ENCODE measurements at regions not wholly inside any gene's neighbourhood (a gene's known extent, or its start where the extent isn't known, plus 50 kb on each side); places are given as distances from the start of the nearest gene placed in this dataset.

DNA sequence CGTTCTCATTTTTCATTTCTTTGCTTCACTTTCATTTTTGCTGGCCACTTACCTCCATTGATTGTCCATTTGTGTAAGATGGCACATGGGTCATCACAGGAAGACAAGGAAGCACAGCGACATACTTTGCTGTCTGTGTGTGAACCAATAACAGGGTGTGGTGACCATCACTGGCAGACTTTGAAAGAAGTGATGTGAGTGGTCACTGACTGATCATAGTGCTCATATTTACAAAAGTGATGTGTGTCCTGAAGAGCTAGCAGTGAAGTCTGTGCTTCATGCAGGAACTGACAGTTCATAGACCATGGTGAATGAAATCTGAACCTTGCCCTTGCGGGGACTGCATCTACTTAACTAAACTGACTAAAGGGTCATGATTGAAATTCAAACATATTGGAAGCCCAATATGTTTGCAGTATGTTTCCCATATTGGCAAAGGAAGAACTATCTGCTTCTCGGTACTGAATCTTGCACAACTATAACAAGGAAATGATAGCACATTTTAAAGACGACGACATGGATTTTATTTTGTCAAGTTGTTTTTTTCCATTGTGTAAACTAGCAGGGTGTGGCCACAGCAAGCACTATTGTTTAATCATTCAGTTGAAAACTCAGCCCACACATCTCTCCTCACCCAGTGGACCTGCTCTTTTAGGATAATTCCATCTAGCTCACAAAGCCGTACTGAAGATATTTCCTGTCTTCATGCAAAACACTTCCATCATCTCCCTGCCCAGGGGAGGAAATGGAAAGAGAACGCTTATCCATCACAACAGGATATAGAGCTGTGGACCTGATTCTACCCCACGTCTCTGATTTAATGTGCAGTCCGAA is 232.0 kb upstream of the ANKRD55 start:
- Mint-ChIP-seq H3K4me3 (no peak overlapping the region), H3K36me3 (ENCODE audit: low read depth) (no peaks in the 10 kb centered on the region), H3K4me1 (peaks cover 1% of the 10 kb centered on the region), H3K27me3 (peaks cover 5% of the 10 kb centered on the region), H3K9me3 (no peaks in the 10 kb centered on the region), H3K27ac (no peak overlapping the region)
- no peak for DNase-seq
- ChIA-PET POLR2A (interaction anchor here (0.6 kb wide), 1 partner anchor 58 kb away, joined by 3 read pairs; no protein-coding TSS in a partner anchor), CTCF (no interaction called here)

DNA sequence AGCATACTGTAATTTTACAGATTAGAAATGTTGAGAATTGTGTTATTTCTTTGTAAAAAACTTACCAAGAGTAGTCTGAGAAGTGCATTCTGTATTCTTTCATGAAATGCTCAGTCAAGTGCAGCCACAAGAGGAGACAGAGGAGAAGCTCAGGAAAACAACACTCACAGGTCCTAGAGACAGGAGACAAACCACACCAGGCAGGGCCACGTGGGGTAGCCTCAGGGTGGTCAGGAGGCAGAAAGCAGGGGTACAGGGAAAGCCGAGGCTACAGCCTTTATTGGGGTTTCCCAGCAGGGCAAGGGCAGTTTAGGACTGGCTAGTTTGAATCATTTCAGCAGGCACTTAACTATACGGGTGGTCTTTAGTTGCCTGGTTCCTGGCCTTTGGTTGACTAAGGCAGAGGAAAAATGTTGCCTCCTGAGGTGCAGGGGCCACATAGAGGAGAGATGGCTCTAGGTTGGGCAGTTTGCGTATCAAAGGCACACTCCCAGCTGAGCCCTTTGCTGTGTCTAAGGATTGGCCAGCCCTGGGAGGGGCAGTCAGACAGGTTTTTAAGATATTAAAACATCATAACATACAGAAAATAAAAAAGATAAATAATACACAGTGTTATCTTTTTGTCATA is 230.9 kb upstream of the ANKRD55 start:
- CTCF ChIA-PET: no interaction called here
- no peak overlapping the region for H3K4me3 Mint-ChIP-seq
- no peaks in the 10 kb centered on the region for H3K36me3 Mint-ChIP-seq (ENCODE audit: low read depth)
- peaks cover 2% of the 10 kb centered on the region for H3K27me3 Mint-ChIP-seq
- DNase-seq: no peak
- no peak overlapping the region for H3K27ac Mint-ChIP-seq
- POLR2A ChIA-PET: no interaction called here
- peaks cover 1% of the 10 kb centered on the region for H3K4me1 Mint-ChIP-seq
- no peaks in the 10 kb centered on the region for H3K9me3 Mint-ChIP-seq

DNA sequence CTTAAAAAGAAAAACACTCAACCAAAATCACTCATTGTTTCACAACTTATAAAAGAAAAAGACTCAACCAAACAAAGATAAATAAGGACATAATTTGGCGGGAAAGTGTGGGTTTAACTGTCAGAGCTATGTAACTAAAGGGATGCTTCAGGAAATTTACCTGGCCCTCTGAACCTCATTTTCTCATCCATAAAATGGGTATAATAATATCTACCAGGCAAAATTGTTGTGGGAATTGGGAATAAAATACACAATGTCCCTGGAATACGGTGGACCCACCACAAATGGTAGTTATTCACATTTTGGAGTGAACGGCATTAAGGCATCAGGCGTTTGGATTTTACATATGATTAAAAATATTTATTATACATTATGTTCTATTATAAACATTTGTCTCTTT is 228.5 kb upstream of the ANKRD55 start:
- Mint-ChIP-seq H3K4me3 (no peak overlapping the region), H3K27me3 (no peaks in the 10 kb centered on the region), H3K36me3 (ENCODE audit: low read depth) (no peaks in the 10 kb centered on the region), H3K9me3 (no peaks in the 10 kb centered on the region), H3K27ac (no peak overlapping the region), H3K4me1 (peaks cover 1% of the 10 kb centered on the region)
- ChIA-PET CTCF (no interaction called here), POLR2A (no interaction called here)
- no peak for DNase-seq

DNA sequence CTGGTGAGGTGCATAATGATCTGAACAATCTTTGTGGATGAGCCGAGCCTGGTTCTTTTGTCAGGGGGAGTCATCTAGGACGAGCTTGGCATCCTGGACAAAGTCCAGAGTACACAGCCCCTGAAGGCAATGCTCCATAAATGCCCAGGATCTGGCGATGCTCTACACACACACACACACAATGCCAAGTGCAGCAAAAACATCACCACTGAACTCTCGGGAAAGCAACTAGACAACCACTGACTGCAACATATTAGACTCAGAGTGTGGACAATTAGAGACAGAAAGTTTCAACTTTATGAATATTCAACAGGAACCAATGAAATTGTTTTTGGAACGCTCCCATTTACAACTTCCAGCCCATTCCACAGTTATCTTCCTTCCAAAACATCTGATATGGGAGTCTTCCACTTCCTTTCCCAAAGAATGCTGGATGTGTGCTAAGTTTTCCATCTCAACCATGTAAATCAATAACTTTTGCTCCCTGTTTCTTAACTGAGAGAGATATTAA is 227.6 kb upstream of the ANKRD55 start:
- no peaks in the 10 kb centered on the region for H3K9me3 Mint-ChIP-seq
- H3K4me3 Mint-ChIP-seq: no peak overlapping the region
- ChIA-PET CTCF (no interaction called here), POLR2A (no interaction called here)
- H3K4me1 Mint-ChIP-seq: peaks cover 1% of the 10 kb centered on the region
- no peaks in the 10 kb centered on the region for H3K36me3 Mint-ChIP-seq (ENCODE audit: low read depth)
- H3K27me3 Mint-ChIP-seq: no peaks in the 10 kb centered on the region
- no peak for DNase-seq
- H3K27ac Mint-ChIP-seq: no peak overlapping the region

DNA sequence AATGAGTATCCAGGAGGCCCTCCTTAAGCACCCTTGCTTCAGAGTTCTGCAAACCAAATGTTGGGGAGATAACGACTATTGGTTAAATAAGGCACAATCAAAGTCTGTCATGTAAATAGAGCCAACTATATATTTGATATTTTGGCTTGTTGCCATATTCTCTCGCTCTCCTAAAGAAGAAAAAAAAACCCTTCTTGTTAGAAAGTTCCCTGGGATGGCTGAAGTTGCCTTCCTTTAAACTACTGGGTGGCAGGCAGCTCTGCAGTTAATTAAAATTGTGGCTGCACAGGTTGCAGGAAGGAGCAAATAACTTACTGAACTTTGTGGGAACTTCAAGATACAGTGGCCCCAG is 227.0 kb upstream of the ANKRD55 start:
- CTCF ChIA-PET: interaction anchor here (1.7 kb wide), 1 partner anchor 10 kb away, joined by 4 read pairs; no protein-coding TSS in a partner anchor
- no peak overlapping the region for H3K4me3 Mint-ChIP-seq
- no peaks in the 10 kb centered on the region for H3K36me3 Mint-ChIP-seq (ENCODE audit: low read depth)
- H3K27ac Mint-ChIP-seq: no peak overlapping the region
- no peak for DNase-seq
- POLR2A ChIA-PET: no interaction called here
- no peaks in the 10 kb centered on the region for H3K9me3 Mint-ChIP-seq
- H3K4me1 Mint-ChIP-seq: peaks cover 1% of the 10 kb centered on the region
- H3K27me3 Mint-ChIP-seq: no peaks in the 10 kb centered on the region

DNA sequence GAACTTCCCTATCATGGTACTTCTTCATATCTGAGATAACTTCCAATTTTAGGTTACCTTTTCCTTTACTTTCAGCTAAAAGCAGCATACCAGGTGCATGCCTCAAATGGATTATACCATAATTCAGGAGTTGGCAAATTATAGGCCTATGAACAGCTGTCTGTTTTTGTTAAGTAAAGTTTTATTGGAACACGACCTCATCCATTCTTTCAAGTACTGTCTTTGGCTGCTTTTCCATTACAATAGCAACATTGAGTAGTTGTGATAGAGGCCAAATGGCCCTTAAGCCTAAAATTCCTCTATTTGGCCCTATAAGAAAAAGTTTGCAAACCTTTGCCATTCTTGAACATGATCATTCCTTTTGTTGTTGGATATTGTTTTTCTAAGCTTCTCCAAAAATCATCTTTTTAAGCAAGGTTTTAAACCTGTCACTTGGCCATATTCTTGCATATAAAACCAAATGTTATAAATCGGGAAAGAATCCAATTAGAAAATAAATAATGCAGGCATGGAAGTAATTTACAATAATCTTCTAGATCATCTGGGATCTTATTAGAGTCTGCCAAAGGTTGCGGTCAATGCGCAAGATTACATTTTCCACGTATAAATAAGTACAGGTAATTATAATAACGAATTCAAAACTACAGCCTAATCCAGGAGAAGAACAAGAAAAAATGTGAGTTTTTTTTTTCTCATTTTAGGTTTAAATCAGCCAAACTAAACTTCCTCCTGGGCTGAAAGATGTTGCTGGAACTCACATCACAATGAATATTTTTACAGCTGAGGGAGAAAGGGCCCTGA is 226.5 kb upstream of the ANKRD55 start:
- Mint-ChIP-seq H3K27me3 (no peaks in the 10 kb centered on the region), H3K27ac (no peak overlapping the region), H3K9me3 (no peaks in the 10 kb centered on the region), H3K36me3 (ENCODE audit: low read depth) (no peaks in the 10 kb centered on the region), H3K4me1 (no peaks in the 10 kb centered on the region), H3K4me3 (no peak overlapping the region)
- no peak for DNase-seq
- ChIA-PET POLR2A (no interaction called here), CTCF (interaction anchor here (0.6 to 1.7 kb wide), 2 partner anchors 9 to 810 kb away, joined by 3 to 4 read pairs; no protein-coding TSS in a partner anchor)

DNA sequence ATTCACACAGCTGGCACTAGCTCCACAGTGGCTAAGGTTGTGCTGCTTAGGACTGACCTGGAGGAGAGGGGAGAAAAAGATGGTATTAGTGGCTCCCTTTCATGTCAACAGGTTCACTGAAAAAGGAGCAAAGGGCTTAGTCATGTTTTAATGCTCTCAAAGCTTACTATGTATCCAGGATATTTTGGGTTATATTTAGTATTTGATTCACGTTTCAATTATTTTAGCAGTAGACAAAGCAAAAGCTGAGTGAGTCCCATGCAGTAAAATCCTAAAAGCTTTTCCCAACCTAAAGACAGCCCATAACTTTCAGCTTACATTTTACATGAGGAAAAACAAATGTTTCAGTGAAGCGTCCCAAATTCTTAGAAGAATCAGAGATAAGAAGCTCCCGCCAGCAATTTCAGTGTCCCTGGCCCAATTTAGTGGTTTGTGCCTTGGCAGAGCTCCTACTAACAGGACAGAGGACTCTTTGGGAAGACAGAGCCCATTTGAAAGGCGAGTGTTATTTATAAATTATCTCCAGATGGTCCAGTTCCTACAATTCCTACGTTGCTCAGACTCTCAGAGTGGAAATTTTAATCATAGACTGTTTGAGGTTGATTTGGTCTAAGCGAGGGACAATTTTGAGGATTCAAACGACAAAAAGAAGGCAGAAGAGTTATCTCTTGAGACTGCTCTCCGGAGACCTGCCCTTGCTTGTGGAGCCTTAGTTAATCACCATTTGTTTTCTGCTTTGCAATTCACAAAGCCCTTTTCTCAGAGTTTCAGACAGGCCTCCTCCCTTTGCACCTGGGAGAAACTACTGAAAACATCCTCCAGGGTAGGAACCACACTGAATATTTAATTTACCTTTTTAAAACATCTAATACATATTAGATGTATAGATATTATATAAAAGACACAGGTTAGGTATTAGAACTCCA is 225.0 kb upstream of the ANKRD55 start:
- Mint-ChIP-seq H3K27me3 (no peaks in the 10 kb centered on the region), H3K27ac (no peak overlapping the region), H3K4me1 (no peaks in the 10 kb centered on the region), H3K36me3 (ENCODE audit: low read depth) (no peaks in the 10 kb centered on the region), H3K9me3 (no peaks in the 10 kb centered on the region), H3K4me3 (no peak overlapping the region)
- ChIA-PET CTCF (interaction anchor here (0.7 to 1.7 kb wide), 4 partner anchors 10 to 809 kb away, joined by 3 to 6 read pairs (median 4); no protein-coding TSS in a partner anchor), POLR2A (no interaction called here)
- DNase-seq: no peak

DNA sequence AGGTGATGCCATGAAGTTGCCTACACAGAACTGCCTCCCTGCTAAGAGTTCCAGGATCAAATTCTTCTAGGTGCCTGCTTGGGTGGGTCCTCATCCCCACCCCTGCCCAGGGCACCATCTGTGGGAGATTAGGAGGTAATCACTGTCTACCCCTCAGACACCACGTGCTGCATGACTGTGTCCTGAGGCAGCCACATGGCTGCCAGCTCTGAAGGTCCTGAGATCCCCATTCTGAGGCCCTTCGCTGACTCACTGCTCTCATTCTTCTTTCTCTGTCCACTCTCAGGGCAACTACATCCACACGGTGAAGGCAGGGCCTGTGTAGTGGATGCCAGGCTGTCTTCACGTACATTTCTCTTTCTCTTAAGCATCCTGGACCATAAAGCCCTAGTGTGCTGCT is 222.9 kb upstream of the ANKRD55 start:
- ChIA-PET CTCF (no interaction called here), POLR2A (no interaction called here)
- no peaks in the 10 kb centered on the region for H3K9me3 Mint-ChIP-seq
- H3K4me1 Mint-ChIP-seq: no peaks in the 10 kb centered on the region
- no peaks in the 10 kb centered on the region for H3K36me3 Mint-ChIP-seq (ENCODE audit: low read depth)
- no peak for DNase-seq
- no peak overlapping the region for H3K27ac Mint-ChIP-seq
- no peak overlapping the region for H3K4me3 Mint-ChIP-seq
- no peaks in the 10 kb centered on the region for H3K27me3 Mint-ChIP-seq

DNA sequence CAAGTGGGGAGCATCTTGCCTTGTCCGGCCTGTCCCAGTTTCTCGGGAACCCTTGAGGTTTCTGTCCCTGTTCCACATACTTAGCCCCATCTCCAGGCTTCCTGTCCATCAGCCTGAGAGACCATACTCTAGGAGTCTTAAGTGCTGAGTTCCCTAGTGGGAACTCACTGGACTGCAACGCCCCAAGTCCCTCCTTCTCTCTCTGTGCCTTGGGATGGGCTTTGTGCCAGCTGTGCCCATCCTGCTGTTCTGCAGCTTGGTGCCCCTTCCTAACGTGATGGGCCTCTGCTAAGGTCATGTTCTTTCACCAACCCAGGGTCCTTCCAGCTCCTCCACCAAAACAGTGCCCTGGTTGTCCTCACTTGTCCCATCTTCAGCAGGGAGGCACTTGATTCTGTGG is 222.3 kb upstream of the ANKRD55 start:
- no peak overlapping the region for H3K27ac Mint-ChIP-seq
- H3K36me3 Mint-ChIP-seq (ENCODE audit: low read depth): no peaks in the 10 kb centered on the region
- no peak overlapping the region for H3K4me3 Mint-ChIP-seq
- no peaks in the 10 kb centered on the region for H3K27me3 Mint-ChIP-seq
- ChIA-PET CTCF (interaction anchor here (1.1 kb wide), 1 partner anchor 12 kb away, joined by 3 read pairs; no protein-coding TSS in a partner anchor), POLR2A (no interaction called here)
- no peaks in the 10 kb centered on the region for H3K4me1 Mint-ChIP-seq
- H3K9me3 Mint-ChIP-seq: no peaks in the 10 kb centered on the region
- DNase-seq: no peak

DNA sequence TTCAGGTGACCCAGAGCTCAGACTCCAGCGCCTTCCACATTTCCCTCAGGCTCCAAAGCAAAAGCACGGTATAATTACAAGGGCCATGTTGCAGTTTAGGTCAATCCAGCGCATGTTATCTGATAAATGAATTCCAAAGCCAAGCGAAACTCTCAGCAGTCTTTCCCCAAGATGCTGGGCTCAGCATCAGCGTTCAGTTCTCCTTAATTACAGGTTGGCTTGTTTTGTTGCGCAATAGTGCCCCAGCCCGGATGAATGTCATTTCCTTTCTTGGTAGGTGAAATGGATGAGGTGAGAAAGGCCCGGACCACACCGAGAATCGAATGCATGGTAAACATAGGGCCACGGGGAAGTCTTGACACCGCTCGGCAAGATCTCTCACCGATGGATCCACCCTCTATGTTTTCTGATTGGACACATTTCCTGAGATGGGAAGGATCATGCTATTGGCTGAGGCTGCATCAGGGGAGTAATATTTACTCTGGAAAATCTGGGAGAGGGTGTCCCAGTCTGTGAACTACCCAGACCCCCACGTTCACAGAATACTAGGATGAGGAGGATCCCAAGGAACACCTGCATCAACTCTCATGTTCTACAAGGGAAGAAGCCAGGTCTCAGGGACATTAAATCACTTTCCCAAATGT is 221.2 kb upstream of the ANKRD55 start:
- POLR2A ChIA-PET: no interaction called here
- no peak for DNase-seq
- CTCF ChIA-PET: interaction anchor here (1.1 to 1.4 kb wide), 2 partner anchors 13 to 38 kb away, joined by 3 read pairs; no protein-coding TSS in a partner anchor

DNA sequence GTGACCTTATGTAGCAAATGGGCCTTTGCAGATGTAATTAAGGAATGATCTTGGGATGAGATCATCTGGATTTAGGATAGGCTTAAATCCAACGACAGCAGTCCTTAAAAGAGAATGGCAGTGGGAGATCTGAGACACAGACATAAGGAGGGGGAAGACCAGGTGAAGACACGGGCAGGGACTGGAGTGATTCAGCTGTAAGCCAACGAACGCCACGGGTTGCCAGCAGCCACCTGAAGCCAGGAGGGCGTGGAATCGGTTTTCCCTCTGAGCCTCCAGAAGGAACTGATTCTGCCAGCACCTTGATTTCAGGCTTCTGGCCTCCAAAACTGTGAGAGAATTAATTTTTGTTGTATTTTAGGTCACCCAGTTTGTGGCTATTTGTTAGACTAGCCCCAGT is 218.6 kb upstream of the ANKRD55 start:
- ChIA-PET CTCF (interaction anchor here (0.6 to 0.9 kb wide), 2 partner anchors 47 to 389 kb away, joined by 3 read pairs; no protein-coding TSS in a partner anchor), POLR2A (no interaction called here)
- Mint-ChIP-seq H3K4me1 (no peaks in the 10 kb centered on the region), H3K27ac (no peak overlapping the region), H3K36me3 (ENCODE audit: low read depth) (no peaks in the 10 kb centered on the region), H3K27me3 (peaks cover 2% of the 10 kb centered on the region), H3K4me3 (no peak overlapping the region), H3K9me3 (no peaks in the 10 kb centered on the region)
- DNase-seq: no peak

More for the DNA sequence above, 221.2 kb upstream of the ANKRD55 start:
- Mint-ChIP-seq H3K4me3 (no peak overlapping the region), H3K27ac (no peak overlapping the region), H3K9me3 (no peaks in the 10 kb centered on the region), H3K36me3 (ENCODE audit: low read depth) (no peaks in the 10 kb centered on the region), H3K27me3 (no peaks in the 10 kb centered on the region), H3K4me1 (no peaks in the 10 kb centered on the region)

DNA sequence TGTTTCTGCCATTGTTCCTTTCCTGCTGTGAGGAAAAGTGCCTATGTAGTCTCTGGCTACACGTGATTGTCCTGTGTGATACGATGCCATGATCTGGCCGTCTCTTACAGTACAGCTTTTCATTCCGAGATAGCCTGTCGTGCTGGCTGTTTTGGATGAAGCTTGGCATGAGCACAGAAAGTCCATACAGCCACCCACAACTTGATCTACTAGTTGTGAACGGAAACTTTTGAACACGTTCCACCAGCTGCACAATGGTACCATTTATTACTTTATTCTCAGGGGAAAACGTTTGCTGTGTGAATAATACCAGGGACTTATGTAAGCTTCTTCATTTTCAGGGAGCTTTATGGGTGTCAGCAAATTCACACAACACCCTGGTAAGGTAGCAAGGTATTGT is 217.6 kb upstream of the ANKRD55 start:
- no peak overlapping the region for H3K27ac Mint-ChIP-seq
- DNase-seq: no peak
- CTCF ChIA-PET: interaction anchor here (1.1 kb wide), 1 partner anchor 9 kb away, joined by 4 read pairs; no protein-coding TSS in a partner anchor
- no peaks in the 10 kb centered on the region for H3K4me1 Mint-ChIP-seq
- H3K9me3 Mint-ChIP-seq: no peaks in the 10 kb centered on the region
- H3K4me3 Mint-ChIP-seq: no peak overlapping the region
- no peaks in the 10 kb centered on the region for H3K36me3 Mint-ChIP-seq (ENCODE audit: low read depth)
- POLR2A ChIA-PET: no interaction called here
- peaks cover 2% of the 10 kb centered on the region for H3K27me3 Mint-ChIP-seq

Measured in activated CD4-positive, alpha-beta T cell treated with anti-CD3 and anti-CD28 coated beads, Interleukin-2, amount 10 ng/mL, durations not matched to agents 7 days and 5 days (primary cell).